Stimulated activated memory B cell treated with anti-CD40 and anti-IgM and Interleukin-4, amounts not matched to agents 10 μg/mL and 1 μg/mL and 100 μg/mL, for 72 hours (primary cell): ENCODE measurements at regions not wholly inside any gene's neighbourhood (a gene's known extent, or its start where the extent isn't known, plus 50 kb on each side); places are given as distances from the start of the nearest gene placed in this dataset.

ENCODE experiments used
- ATAC-seq: fragments of 150-1000 bp; cut with Tn5 transposase; 2 replicates; pipeline ENCODE4 v1.10.0; 2021
- H3K27ac Mint-ChIP-seq: one replicate; pipeline ENCODE4 v1.8.0; 2022; ENCODE audit warnings: mild to moderate bottlenecking, mixed read lengths
- H3K27me3 Mint-ChIP-seq: one replicate; pipeline ENCODE4 v1.8.0; 2022; ENCODE audit warnings: mixed read lengths
- H3K36me3 Mint-ChIP-seq: one replicate; pipeline ENCODE4 v1.8.0; 2022; ENCODE audit warnings: mixed read lengths
- H3K4me1 Mint-ChIP-seq: one replicate; pipeline ENCODE4 v1.8.0; 2022; ENCODE audit warnings: mixed read lengths
- H3K4me3 Mint-ChIP-seq: one replicate; pipeline ENCODE4 v1.8.0; 2022; ENCODE audit warnings: mild to moderate bottlenecking, moderate library complexity, mixed read lengths
- H3K9me3 Mint-ChIP-seq: one replicate; pipeline ENCODE4 v1.8.0; 2022; ENCODE audit warnings: mixed read lengths

GRCh38 chr2:16259010-16259409 is 318.7 kb downstream of the MYCN start:
- no peak overlapping the region for H3K27ac Mint-ChIP-seq
- H3K36me3 Mint-ChIP-seq, result no peaks in the 10 kb centered on the region
- no peak for ATAC-seq
- H3K27me3 Mint-ChIP-seq, result peaks cover 11% of the 10 kb centered on the region
- no peaks in the 10 kb centered on the region for H3K4me1 Mint-ChIP-seq
- no peak overlapping the region for H3K4me3 Mint-ChIP-seq
- peaks cover 3% of the 10 kb centered on the region for H3K9me3 Mint-ChIP-seq

GRCh38 chr2:16258350-16258749 is 318.0 kb downstream of the MYCN start:
- no peaks in the 10 kb centered on the region for H3K36me3 Mint-ChIP-seq
- no peak for ATAC-seq
- peaks cover 3% of the 10 kb centered on the region for H3K9me3 Mint-ChIP-seq
- H3K27ac Mint-ChIP-seq, result no peak overlapping the region
- H3K27me3 Mint-ChIP-seq, result peaks cover 14% of the 10 kb centered on the region
- no peaks in the 10 kb centered on the region for H3K4me1 Mint-ChIP-seq
- no peak overlapping the region for H3K4me3 Mint-ChIP-seq

GRCh38 chr2:16257322-16258028 is 317.1 kb downstream of the MYCN start:
- peaks cover 21% of the 10 kb centered on the region for H3K27me3 Mint-ChIP-seq
- no peaks in the 10 kb centered on the region for H3K36me3 Mint-ChIP-seq
- no peak overlapping the region for H3K4me3 Mint-ChIP-seq
- H3K9me3 Mint-ChIP-seq, result peaks cover 3% of the 10 kb centered on the region
- no peak for ATAC-seq
- H3K27ac Mint-ChIP-seq, result no peak overlapping the region
- H3K4me1 Mint-ChIP-seq, result no peaks in the 10 kb centered on the region

GRCh38 chr2:16256601-16257321 is 316.4 kb downstream of the MYCN start:
- ATAC-seq, result no peak
- Mint-ChIP-seq H3K27me3 (peaks cover 21% of the 10 kb centered on the region), H3K36me3 (no peaks in the 10 kb centered on the region), H3K9me3 (peaks cover 3% of the 10 kb centered on the region), H3K27ac (no peak overlapping the region), H3K4me3 (no peak overlapping the region), H3K4me1 (no peaks in the 10 kb centered on the region)

- ATAC-seq, result no peak
- no peaks in the 10 kb centered on the region for H3K36me3 Mint-ChIP-seq
- no peak overlapping the region for H3K4me3 Mint-ChIP-seq
- no peaks in the 10 kb centered on the region for H3K4me1 Mint-ChIP-seq
- no peak overlapping the region for H3K27ac Mint-ChIP-seq
- peaks cover 21% of the 10 kb centered on the region for H3K27me3 Mint-ChIP-seq
- H3K9me3 Mint-ChIP-seq, result peaks cover 3% of the 10 kb centered on the region
These were observed 314.8 kb downstream of the MYCN start for GRCh38 chr2:16255120-16255519.

- Mint-ChIP-seq H3K4me3 (no peak overlapping the region), H3K27ac (no peak overlapping the region), H3K4me1 (no peaks in the 10 kb centered on the region), H3K27me3 (peaks cover 21% of the 10 kb centered on the region), H3K9me3 (peaks cover 3% of the 10 kb centered on the region), H3K36me3 (no peaks in the 10 kb centered on the region)
- ATAC-seq, result no peak
These were observed 314.1 kb downstream of the MYCN start for GRCh38 chr2:16254356-16254965.

GRCh38 chr2:16253291-16253690 is 312.9 kb downstream of the MYCN start:
- Mint-ChIP-seq H3K4me3 (no peak overlapping the region), H3K9me3 (peaks cover 3% of the 10 kb centered on the region), H3K27ac (no peak overlapping the region), H3K4me1 (no peaks in the 10 kb centered on the region), H3K36me3 (no peaks in the 10 kb centered on the region), H3K27me3 (peaks cover 21% of the 10 kb centered on the region)
- no peak for ATAC-seq

- H3K4me1 Mint-ChIP-seq, result no peaks in the 10 kb centered on the region
- peak; percentile 54 for ATAC-seq
- H3K27me3 Mint-ChIP-seq, result peaks cover 21% of the 10 kb centered on the region
- H3K9me3 Mint-ChIP-seq, result peaks cover 3% of the 10 kb centered on the region
- H3K36me3 Mint-ChIP-seq, result no peaks in the 10 kb centered on the region
- H3K27ac Mint-ChIP-seq, result no peak overlapping the region
- no peak overlapping the region for H3K4me3 Mint-ChIP-seq
These were observed 312.5 kb downstream of the MYCN start for GRCh38 chr2:16252891-16253290.

- ATAC-seq, result no peak
- H3K4me3 Mint-ChIP-seq, result no peak overlapping the region
- no peaks in the 10 kb centered on the region for H3K36me3 Mint-ChIP-seq
- H3K4me1 Mint-ChIP-seq, result no peaks in the 10 kb centered on the region
- no peak overlapping the region for H3K27ac Mint-ChIP-seq
- H3K27me3 Mint-ChIP-seq, result peaks cover 21% of the 10 kb centered on the region
- peaks cover 3% of the 10 kb centered on the region for H3K9me3 Mint-ChIP-seq
These were observed 311.9 kb downstream of the MYCN start for GRCh38 chr2:16252251-16252650.

- ATAC-seq, result no peak
- Mint-ChIP-seq H3K4me3 (no peak overlapping the region), H3K4me1 (no peaks in the 10 kb centered on the region), H3K27me3 (peaks cover 16% of the 10 kb centered on the region), H3K9me3 (peaks cover 3% of the 10 kb centered on the region), H3K27ac (no peak overlapping the region), H3K36me3 (no peaks in the 10 kb centered on the region)
These were observed 311.3 kb downstream of the MYCN start for GRCh38 chr2:16251511-16252225.

GRCh38 chr2:16250886-16251285 is 310.5 kb downstream of the MYCN start:
- Mint-ChIP-seq H3K9me3 (peaks cover 3% of the 10 kb centered on the region), H3K4me1 (no peaks in the 10 kb centered on the region), H3K4me3 (no peak overlapping the region), H3K27me3 (peaks cover 9% of the 10 kb centered on the region), H3K27ac (no peak overlapping the region), H3K36me3 (no peaks in the 10 kb centered on the region)
- ATAC-seq, result no peak

GRCh38 chr2:16250466-16250865 is 310.1 kb downstream of the MYCN start:
- H3K4me1 Mint-ChIP-seq, result no peaks in the 10 kb centered on the region
- no peak overlapping the region for H3K27ac Mint-ChIP-seq
- H3K27me3 Mint-ChIP-seq, result peaks cover 9% of the 10 kb centered on the region
- peaks cover 3% of the 10 kb centered on the region for H3K9me3 Mint-ChIP-seq
- H3K36me3 Mint-ChIP-seq, result no peaks in the 10 kb centered on the region
- no peak for ATAC-seq
- no peak overlapping the region for H3K4me3 Mint-ChIP-seq

- H3K9me3 Mint-ChIP-seq, result peaks cover 3% of the 10 kb centered on the region
These were observed 309.7 kb downstream of the MYCN start for GRCh38 chr2:16250056-16250425.

GRCh38 chr2:16249246-16250055 is 309.1 kb downstream of the MYCN start:
- ATAC-seq, result no peak
- Mint-ChIP-seq H3K4me1 (no peaks in the 10 kb centered on the region), H3K36me3 (no peaks in the 10 kb centered on the region), H3K4me3 (no peak overlapping the region), H3K27me3 (peaks cover 9% of the 10 kb centered on the region), H3K9me3 (no peaks in the 10 kb centered on the region), H3K27ac (no peak overlapping the region)

More at GRCh38 chr2:16250056-16250425, 309.7 kb downstream of the MYCN start:
- H3K27ac Mint-ChIP-seq, result no peak overlapping the region
- no peak overlapping the region for H3K4me3 Mint-ChIP-seq
- no peak for ATAC-seq
- no peaks in the 10 kb centered on the region for H3K4me1 Mint-ChIP-seq
- H3K36me3 Mint-ChIP-seq, result no peaks in the 10 kb centered on the region
- peaks cover 9% of the 10 kb centered on the region for H3K27me3 Mint-ChIP-seq
